OCI-LY3 (cell line): ENCODE measurements at regions not wholly inside any gene's neighbourhood (a gene's known extent, or its start where the extent isn't known, plus 50 kb on each side); places are given as distances from the start of the nearest gene placed in this dataset.

ENCODE experiments used
- H2AFZ ChIP-seq: fragments of 200-600, 300-600 bp; shearing (Covaris generic); 2 replicates; pipeline ENCODE4 v1.6.0; 2014; ENCODE audit warnings: antibody characterized with exemption, low read depth, low read length
- H3K27ac ChIP-seq: fragments of 200-600, 300-600 bp; sonication (generic); 2 replicates; pipeline ENCODE4 v1.5.1; 2014; ENCODE audit warnings: mild to moderate bottlenecking, low read length, moderate library complexity, mixed read lengths
- H3K27me3 ChIP-seq: fragments of 200-600, 300-600 bp; sonication (generic); 2 replicates; pipeline ENCODE4 v1.6.1; 2014; ENCODE audit warnings: low read depth, low read length, mixed read lengths
- H3K36me3 ChIP-seq: fragments of 200-600, 300-600 bp; sonication (generic); replicated peaks from 2 replicates; pipeline ENCODE3; 2014; ENCODE audit warnings: low read depth, low read length, mixed read lengths
- H3K4me1 ChIP-seq: fragments of 300-600, 200-600 bp; sonication (generic); 2 replicates; pipeline ENCODE4 v1.6.1; 2014; ENCODE audit warnings: low read length, mixed read lengths
- H3K4me2 ChIP-seq: fragments of 200-600, 300-600 bp; sonication (generic); 2 replicates; pipeline ENCODE4 v1.6.1; 2014; ENCODE audit warnings: low read length, mixed read lengths
- H3K4me3 ChIP-seq: fragments of 300-600, 200-600 bp; sonication (generic); 2 replicates; pipeline ENCODE4 v1.5.1; 2014; ENCODE audit warnings: antibody characterized with exemption, mild to moderate bottlenecking, low read length, moderate library complexity
- H3K79me2 ChIP-seq: fragments of 300-600, 200-600 bp; shearing (Covaris generic); 2 replicates; pipeline ENCODE4 v1.6.1; 2014; ENCODE audit warnings: mild to moderate bottlenecking, low read length, mixed read lengths
- H3K9ac ChIP-seq: fragments of 300-600, 200-600 bp; shearing (Covaris generic); 2 replicates; pipeline ENCODE4 v1.6.0; 2014; ENCODE audit warnings: mild to moderate bottlenecking, low read length, moderate library complexity
- H3K9me3 ChIP-seq: fragments of 200-600, 300-600 bp; shearing (Covaris generic); 2 replicates; pipeline ENCODE4 v1.6.1; 2014; ENCODE audit warnings: low read length, mixed read lengths; ENCODE audit not compliant: insufficient read depth
- H4K20me1 ChIP-seq: fragments of 200-600, 300-600 bp; sonication (generic); 2 replicates; pipeline ENCODE4 v1.6.1; 2016; ENCODE audit warnings: low read length, mixed read lengths; ENCODE audit not compliant: insufficient read depth
- CTCF ChIP-seq: fragments of 200-600, 300-600 bp; sonication (generic); IDR thresholded peaks from 2 replicates; pipeline ENCODE4 v1.5.1; 2014; ENCODE audit warnings: antibody characterized with exemption, low read length, low read depth
- EZH2phosphoT487 ChIP-seq: fragments of 200-600 bp; shearing (Covaris generic); IDR thresholded peaks from 2 replicates; pipeline ENCODE4 v1.6.1; 2018; ENCODE audit warnings: antibody characterized with exemption, mixed run types, low read depth

GRCh38 chr15:69954666-69955065 is 143.1 kb downstream of the TLE3 start:
- Histone ChIP-seq H3K36me3 (no peaks in the 10 kb centered on the region), H3K79me2 (no peaks in the 10 kb centered on the region), H3K9ac (no peak overlapping the region), H4K20me1 (no peaks in the 10 kb centered on the region), H3K4me3 (no peak overlapping the region), H3K27me3 (peaks cover 34% of the 10 kb centered on the region), H3K4me1 (peaks cover 8% of the 10 kb centered on the region), H3K9me3 (no peaks in the 10 kb centered on the region), H3K27ac (no peak overlapping the region), H3K4me2 (no peak overlapping the region), H2AFZ (no peak overlapping the region)
- TF ChIP-seq EZH2phosphoT487 (no peak), CTCF (no peak)

GRCh38 chr15:69955240-69955894 is 142.3 kb downstream of the TLE3 start:
- no peak overlapping the region for H3K9ac ChIP-seq

GRCh38 chr15:69956417-69956816 is 141.3 kb downstream of the TLE3 start:
- Histone ChIP-seq H3K4me2 (no peak overlapping the region), H3K4me1 (peaks cover 8% of the 10 kb centered on the region), H3K27me3 (peaks cover 34% of the 10 kb centered on the region), H3K9ac (no peak overlapping the region), H3K4me3 (no peak overlapping the region), H3K36me3 (no peaks in the 10 kb centered on the region), H3K27ac (no peak overlapping the region), H3K79me2 (no peaks in the 10 kb centered on the region), H3K9me3 (no peaks in the 10 kb centered on the region), H2AFZ (no peak overlapping the region), H4K20me1 (no peaks in the 10 kb centered on the region)
- no peak for TF ChIP-seq CTCF
- no peak for TF ChIP-seq EZH2phosphoT487

More at GRCh38 chr15:69955240-69955894, 142.3 kb downstream of the TLE3 start:
- Histone ChIP-seq H4K20me1 (no peaks in the 10 kb centered on the region), H3K36me3 (no peaks in the 10 kb centered on the region), H3K4me1 (peaks cover 8% of the 10 kb centered on the region), H3K27me3 (peaks cover 34% of the 10 kb centered on the region), H3K79me2 (no peaks in the 10 kb centered on the region), H2AFZ (no peak overlapping the region), H3K9me3 (no peaks in the 10 kb centered on the region), H3K4me3 (no peak overlapping the region), H3K4me2 (no peak overlapping the region), H3K27ac (no peak overlapping the region)
- TF ChIP-seq EZH2phosphoT487 (no peak), CTCF (peak; percentile 19)

- TF ChIP-seq EZH2phosphoT487 (no peak), CTCF (peak; percentile 38)
- Histone ChIP-seq H3K27me3 (peaks cover 33% of the 10 kb centered on the region), H3K27ac (no peak overlapping the region), H3K79me2 (no peaks in the 10 kb centered on the region), H3K36me3 (no peaks in the 10 kb centered on the region), H3K4me3 (no peak overlapping the region), H4K20me1 (no peaks in the 10 kb centered on the region), H3K4me1 (peaks cover 8% of the 10 kb centered on the region), H2AFZ (no peak overlapping the region), H3K9ac (no peak overlapping the region), H3K4me2 (no peak overlapping the region), H3K9me3 (no peaks in the 10 kb centered on the region)
These were observed 140.5 kb downstream of the TLE3 start for GRCh38 chr15:69957175-69957574.
